ENCODE measurements at regions not wholly inside any gene's neighbourhood (a gene's known extent, or its start where the extent isn't known, plus 50 kb on each side); places are given as distances from the start of the nearest gene placed in this dataset.
"Not testable (repeated sequence)": the region's sequence is repeated elsewhere in the genome, so short reads cannot be mapped to it uniquely, and the experiment has no call there.

- peak; percentile 37 for DNase-seq
Measured at GRCh38 chr3:59247402-59247841, 197.6 kb upstream of the CFAP20DC start.

GRCh38 chr3:59246719-59247401, 197.0 kb upstream of the CFAP20DC start:
- no peak for DNase-seq

GRCh38 chr3:59245859-59246501, 196.2 kb upstream of the CFAP20DC start:
- no peak for DNase-seq

GRCh38 chr3:59245300-59245858, 195.6 kb upstream of the CFAP20DC start:
- no peak for DNase-seq

GRCh38 chr3:59244343-59244742, 194.5 kb upstream of the CFAP20DC start:
- DNase-seq: no peak

DNA sequence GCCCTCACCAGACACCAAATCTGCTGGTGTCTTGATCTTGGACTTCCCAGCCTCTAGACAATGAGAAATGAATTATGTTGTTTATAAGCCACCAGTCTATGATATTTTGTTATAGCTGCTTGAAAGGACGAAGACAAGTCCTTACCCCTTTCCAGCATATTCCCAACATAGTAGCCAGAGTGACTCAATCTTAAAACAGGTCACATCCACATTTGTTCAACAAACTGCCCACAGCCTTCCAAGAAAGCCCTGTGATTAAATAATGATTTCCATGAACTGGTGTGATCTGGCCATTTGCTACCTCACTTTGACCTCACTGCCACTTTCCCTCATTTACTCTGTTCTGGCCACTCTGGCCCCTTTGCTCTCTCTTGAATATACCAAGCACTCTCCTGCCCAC, 193.7 kb upstream of the CFAP20DC start:
- no peak for DNase-seq

DNA sequence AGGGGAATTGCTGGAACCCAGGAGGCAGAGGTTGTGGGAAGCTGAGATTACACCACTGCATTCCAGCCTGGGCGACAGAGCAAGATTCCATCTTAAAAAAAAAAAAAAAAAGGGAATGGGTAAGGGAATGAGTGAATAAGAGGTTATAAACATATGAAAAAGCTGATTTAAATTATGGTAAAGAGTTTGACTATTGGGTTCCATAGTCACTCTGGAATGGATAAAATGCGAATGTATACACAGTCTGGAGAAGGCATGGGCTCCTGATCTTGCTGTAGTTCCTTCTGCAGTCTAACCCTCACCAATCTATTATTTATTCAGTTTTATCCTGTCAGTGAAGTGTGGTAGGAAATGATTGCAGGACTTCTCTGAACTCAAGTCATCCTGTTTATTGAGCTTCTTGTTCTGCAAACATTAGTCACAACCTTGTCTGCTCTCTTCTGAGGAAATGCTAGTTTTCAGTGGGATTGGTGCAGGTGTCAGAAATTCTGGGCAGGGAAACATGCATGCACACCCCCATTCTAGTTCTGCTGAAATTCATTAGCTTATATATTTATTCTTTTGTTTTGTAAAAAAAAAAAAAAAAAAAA, 190.9 kb upstream of the CFAP20DC start:
- DNase-seq: peak; percentile 31

- DNase-seq: no peak
Measured at GRCh38 chr3:59237121-59237520, 187.3 kb upstream of the CFAP20DC start.

GRCh38 chr3:59235634-59236012, 185.8 kb upstream of the CFAP20DC start:
- DNase-seq: peak; percentile 91

- DNase-seq: peak; percentile 23
Measured at GRCh38 chr3:59234884-59235633, 185.2 kb upstream of the CFAP20DC start.

GRCh38 chr3:59230379-59230778, 180.6 kb upstream of the CFAP20DC start:
- not testable (repeated sequence) for DNase-seq

DNA sequence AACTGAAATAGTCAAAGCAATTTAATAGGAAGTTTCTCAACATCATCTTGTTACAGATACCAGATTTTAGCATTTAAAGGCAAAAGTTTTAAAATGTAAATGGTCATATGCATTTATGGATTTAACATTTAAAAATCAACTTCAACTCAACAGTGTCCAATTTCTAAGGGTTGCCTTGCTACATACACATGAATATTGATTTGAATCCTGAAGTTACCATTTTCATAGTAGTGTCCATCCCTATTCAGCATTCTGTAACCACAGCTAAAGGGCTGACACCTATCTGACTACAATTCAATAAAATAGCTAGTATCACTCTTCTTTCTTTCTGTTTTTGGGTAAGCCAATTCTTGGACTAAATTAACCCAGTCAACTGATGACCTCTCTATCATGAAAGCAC, 164.0 kb upstream of the CFAP20DC start:
- no peak for DNase-seq

- DNase-seq: peak; percentile 76
Measured at GRCh38 chr3:59212128-59212779, 162.4 kb upstream of the CFAP20DC start.

GRCh38 chr3:59210260-59210659, 160.4 kb upstream of the CFAP20DC start:
- no peak for DNase-seq

GRCh38 chr3:59192473-59192872, 142.6 kb upstream of the CFAP20DC start:
- no peak for DNase-seq

DNA sequence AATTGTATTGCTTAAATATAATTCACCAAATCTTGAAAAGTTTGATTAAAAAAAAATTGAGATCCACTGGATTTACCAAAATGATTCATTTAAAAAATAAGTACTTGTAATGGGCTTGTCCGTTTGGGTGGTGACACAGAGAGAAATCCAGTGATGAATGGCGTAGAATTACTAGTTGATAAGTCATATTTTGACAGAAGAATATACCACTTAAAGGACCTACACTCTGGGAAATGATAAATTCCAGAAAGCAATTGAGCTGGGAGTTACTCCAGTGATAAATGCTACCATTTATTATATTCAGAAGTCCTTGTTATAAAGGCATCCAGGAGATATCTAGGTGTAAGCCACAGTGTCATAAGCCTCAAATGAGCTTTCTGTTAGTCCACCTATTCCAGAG, 141.8 kb upstream of the CFAP20DC start:
- DNase-seq: no peak

- no peak for DNase-seq
Measured at GRCh38 chr3:59189939-59190338, 140.1 kb upstream of the CFAP20DC start.

GRCh38 chr3:59189526-59189925, 139.7 kb upstream of the CFAP20DC start:
- DNase-seq: no peak

GRCh38 chr3:59186725-59187124, 136.9 kb upstream of the CFAP20DC start:
- DNase-seq: no peak

- DNase-seq: no peak
Measured at GRCh38 chr3:59185591-59186369, 136.0 kb upstream of the CFAP20DC start.

GRCh38 chr3:59180006-59180405, 130.2 kb upstream of the CFAP20DC start:
- no peak for DNase-seq

GRCh38 chr3:59178698-59179097, 128.9 kb upstream of the CFAP20DC start:
- no peak for DNase-seq
